Astrocyte of the hippocampus (primary cell): ENCODE measurements at regions not wholly inside any gene's neighbourhood (a gene's known extent, or its start where the extent isn't known, plus 50 kb on each side); places are given as distances from the start of the nearest gene placed in this dataset.
A peak's percentile ranks its signal among the peaks of the same experiment; 100 is the strongest.

Experiments
- DNase-seq: peaks from one replicate; pipeline ENCODE4 v3.0.0; 2011; ENCODE audit warnings: low read depth, low spot score

- no peak for DNase-seq
These were observed 755.7 kb upstream of the ALCAM start for GRCh38 chr3:104610730-104611652.

DNA sequence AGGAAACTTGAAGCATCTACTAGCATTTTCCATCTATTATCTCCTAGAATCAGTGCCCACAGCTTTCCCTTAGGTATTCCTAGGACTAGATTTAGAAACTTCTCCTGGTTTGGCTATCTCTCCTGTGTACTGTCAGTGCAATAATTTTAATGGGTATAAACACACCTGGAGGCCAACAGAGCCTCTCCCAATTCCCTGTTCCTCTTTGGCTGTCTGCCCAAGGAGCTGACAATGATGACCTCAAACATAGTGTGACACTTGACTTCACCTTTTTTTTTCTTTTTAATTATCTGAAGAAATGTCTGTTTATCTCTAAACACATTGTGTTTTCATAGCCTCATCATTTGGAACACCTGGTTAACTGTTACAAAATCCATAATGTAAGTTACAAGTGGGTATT is 754.5 kb upstream of the ALCAM start:
- no peak for DNase-seq

- no peak for DNase-seq
These were observed 752.1 kb upstream of the ALCAM start for GRCh38 chr3:104614564-104614963.

GRCh38 chr3:104628185-104628789 is 738.4 kb upstream of the ALCAM start:
- DNase-seq, result peak; percentile 68

DNA sequence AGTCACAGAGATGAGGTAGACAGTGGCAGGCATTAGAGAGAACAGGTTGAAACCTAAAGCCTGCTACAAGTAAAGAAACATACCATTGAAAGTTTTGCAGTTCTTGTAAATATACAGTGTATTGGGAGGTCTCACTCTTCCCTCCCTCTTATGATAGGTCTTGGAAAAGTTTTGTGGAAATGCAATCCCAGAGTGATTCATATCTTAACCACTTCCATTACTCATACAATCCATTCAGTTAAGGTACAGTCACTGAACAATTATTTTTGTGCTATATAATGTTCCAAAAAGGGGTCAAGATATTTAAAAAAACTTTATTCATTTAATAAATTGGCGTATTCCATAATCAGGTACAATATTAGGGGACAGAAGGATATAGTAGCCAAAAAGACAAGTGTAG is 737.7 kb upstream of the ALCAM start:
- peak; percentile 69 for DNase-seq

DNA sequence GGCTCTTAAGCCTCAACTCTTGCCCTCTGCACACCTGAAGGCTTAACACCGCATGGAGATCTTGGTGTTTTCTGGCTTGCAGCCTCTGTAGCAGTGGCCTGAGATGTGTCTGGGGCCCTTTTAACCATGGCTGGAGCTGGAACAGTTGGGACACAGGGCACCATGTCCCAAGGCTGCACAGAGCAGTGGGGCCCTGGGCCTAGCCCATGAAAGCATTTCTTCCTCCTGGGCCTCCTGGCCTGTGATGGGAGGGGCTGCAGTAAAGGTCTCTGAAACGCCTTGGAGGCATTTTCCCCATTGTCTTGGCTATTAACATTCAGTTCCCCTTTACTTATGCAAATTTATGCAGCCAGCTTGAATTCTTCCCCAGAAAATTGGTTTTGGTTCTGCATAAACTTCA is 735.5 kb upstream of the ALCAM start:
- no peak for DNase-seq

DNA sequence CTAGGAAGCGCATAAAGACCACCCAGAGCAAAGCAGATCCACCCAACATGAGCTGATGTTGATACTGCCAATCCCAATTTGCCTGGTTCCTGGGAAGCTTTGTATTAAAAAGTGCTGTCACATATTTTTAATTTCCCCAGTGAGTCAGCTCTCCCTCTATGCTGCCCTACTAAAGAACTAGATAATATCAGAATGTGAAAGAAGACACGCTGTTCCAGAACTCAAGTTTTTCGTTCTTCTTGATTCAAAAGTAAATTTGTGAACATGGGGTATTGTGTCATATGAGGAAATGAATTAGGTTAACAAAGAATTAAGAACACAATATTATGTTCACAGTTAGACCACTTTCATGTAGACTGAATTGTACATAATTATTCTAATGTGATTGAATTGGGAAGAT is 734.2 kb upstream of the ALCAM start:
- no peak for DNase-seq

DNA sequence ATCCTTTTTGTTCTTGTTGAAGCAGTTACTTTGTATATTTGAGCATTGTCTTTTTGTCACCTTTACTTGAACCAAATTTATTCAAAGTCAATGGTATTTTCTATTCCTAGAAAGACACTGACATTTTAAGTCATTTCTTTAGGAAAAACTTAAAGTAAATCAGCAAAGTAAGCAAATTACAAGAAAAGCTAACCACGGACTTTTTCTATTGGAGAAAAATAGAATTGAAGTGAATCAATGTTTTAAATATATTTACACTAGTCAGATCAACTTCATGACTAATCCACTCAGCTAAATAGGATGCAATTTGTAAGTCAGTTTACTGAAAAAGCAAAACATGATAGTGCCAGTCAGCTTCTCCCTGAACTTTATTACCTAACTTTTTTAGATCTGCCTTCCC is 733.8 kb upstream of the ALCAM start:
- DNase-seq, result no peak

- no peak for DNase-seq
These were observed 730.7 kb upstream of the ALCAM start for GRCh38 chr3:104635872-104636580.

DNA sequence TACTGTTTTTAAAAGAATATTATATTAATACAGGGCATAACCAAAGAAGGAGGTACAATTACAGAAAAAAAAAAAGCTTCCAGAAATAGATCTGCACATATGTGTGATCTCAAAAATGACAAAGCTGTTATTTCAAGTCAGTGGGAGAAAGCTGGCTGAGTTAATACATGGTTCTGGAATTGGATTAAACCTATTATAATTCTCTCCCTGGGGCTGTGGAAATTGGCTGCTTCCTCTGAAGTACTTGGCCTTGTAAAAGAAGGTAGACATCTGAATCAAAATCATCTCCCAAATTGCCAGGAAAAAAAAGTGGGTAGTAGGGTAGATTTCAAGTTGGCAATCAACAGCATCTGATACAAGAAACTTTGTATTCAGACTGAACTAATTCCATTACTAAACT is 723.9 kb upstream of the ALCAM start:
- DNase-seq, result no peak

DNA sequence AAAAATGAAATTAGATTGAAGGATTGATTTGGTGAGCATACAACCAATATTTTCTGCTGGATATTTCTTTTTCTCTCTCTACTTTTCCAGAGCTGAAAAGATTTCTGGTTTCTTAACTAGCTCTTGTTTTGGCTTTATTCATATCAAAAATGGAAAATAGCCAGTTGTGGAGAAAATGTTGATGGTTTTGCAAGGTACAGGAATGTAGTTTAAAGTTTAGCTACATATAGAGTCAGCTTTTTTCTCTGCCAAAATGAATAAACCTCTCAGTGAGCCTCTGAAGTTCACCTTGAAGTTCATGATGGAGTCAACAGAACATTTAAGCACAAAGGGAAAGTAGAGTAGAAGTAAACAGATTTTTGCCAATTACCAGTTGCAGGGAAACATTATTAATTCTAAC is 720.5 kb upstream of the ALCAM start:
- no peak for DNase-seq

GRCh38 chr3:104648823-104649222 is 717.9 kb upstream of the ALCAM start:
- no peak for DNase-seq

DNA sequence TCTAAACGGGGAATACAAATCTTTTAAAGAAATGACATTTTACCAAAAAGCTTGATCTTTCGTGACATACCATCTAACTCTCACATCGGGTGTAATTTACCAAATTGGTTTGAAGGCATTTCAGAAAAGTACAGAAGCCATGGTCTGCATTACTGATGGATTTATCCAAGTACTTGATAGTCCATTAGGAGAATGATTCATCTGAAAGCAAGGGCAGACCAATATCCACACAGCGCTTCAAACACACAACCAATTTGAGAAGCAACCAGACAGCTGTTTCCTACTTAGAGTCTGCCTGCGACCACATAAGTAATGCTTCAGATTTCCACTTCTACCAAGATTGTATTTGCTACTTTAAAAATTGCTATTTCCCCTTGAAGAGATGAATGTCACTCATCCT is 697.6 kb upstream of the ALCAM start:
- DNase-seq, result no peak

GRCh38 chr3:104672331-104672730 is 694.4 kb upstream of the ALCAM start:
- DNase-seq, result no peak

DNA sequence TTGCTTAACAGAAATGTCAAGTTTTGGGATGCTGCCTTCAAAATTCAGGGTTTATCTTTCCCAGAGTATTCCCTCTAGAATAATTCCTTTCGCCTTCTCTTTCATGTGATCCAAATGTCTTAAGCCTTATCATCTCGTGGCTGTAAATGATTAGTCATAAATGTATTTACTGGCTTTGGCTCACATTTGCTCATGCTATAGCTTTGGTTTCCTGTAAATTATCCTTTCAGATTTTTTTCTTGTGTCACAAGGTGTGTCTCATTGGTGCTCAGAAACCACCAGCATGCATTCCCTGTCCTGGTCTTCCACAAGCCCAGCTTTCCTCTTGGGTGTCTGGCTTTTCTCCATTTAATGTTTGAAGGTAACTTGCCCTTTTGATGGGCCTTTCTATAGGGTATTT is 692.7 kb upstream of the ALCAM start:
- DNase-seq, result no peak

DNA sequence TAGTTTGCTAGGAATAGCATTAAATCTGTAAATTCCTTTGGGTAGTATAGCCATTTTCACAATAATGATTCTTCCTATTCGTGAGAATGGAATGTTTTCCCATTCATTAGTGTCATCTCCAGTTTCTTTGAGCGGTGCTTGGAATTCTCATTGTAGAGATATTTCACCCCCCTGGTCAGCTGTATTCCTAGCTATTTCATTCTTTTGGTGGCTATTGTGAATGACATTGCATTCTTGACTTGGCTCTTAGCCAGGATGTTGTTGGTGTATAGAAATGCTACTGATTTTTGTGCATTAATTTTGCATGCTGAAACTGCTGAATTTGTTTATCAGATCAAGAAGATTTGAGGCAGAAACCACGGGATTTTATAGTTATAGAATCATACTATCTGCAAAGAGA is 690.5 kb upstream of the ALCAM start:
- peak; percentile 38 for DNase-seq

GRCh38 chr3:104677932-104678331 is 688.8 kb upstream of the ALCAM start:
- no peak for DNase-seq

DNA sequence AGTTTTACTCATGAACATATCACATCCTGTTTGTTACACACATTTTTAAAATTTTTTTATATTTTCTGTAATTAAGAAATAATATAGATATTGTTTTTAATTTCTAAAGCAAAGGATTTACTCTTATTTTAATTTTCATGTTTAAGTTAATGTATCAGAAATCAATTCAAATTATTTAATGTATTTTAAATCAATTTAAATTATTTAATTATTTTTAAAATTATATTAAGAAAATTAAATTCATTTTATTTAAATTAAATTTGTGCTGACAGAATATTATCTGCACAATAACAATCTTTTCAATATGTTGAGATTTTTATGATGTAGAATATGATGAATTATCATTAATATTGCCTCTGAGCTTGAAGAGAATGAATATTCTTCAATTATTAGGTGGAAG is 681.2 kb upstream of the ALCAM start:
- DNase-seq, result no peak

DNA sequence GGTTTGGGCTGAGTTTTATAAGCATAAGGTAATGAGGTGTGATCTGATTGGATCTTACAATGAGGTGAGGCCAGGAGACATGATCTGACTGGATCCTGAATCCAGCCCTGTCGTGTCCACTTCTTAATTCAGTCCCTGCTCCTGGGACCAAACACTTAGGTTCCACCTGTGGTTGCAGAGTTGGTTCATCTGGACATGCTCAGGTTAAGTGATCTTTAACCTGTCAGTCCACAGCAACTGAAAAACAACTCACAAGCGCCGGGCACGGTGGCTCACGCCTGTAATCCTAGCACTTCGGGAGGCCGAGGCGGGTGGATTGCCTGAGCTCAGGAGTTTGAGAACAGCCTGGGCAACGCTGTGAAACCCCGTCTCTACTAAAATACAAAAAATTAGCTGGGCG is 679.3 kb upstream of the ALCAM start:
- DNase-seq, result no peak

DNA sequence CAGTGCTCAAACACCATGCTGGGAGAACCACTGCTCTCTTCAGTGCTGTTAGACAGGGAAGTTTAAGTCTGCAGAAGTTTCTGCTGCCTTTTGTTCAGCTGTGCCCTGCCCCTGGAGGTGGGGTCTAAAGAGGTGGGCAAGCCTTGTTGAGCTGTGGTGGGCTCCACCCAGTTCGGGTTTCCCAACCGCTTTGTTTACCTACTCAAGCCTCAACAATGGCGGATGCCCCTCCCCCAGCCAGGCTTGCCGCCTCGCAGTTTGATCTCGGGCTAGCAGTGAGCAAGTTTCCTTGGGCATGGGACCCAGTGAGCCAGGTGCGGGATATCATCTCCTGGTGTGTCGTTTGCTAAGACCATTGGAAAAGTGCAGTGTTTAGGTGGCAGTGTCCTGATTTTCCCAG is 670.2 kb upstream of the ALCAM start:
- no peak for DNase-seq

GRCh38 chr3:104711406-104711805 is 655.3 kb upstream of the ALCAM start:
- no peak for DNase-seq

GRCh38 chr3:104715972-104716371 is 650.7 kb upstream of the ALCAM start:
- DNase-seq, result no peak

GRCh38 chr3:104717828-104718196 is 648.9 kb upstream of the ALCAM start:
- DNase-seq, result no peak
